ENCODE measurements at regions not wholly inside any gene's neighbourhood (a gene's known extent, or its start where the extent isn't known, plus 50 kb on each side); places are given as distances from the start of the nearest gene placed in this dataset.

GRCh38 chr4:138292321-138292720 is 50.2 kb upstream of the SLC7A11 start:
- no peak overlapping the region for H3K4me2 ChIP-seq (ENCODE audit: low read depth, low read length, poor library complexity, severe bottlenecking)
- H3K9ac ChIP-seq (ENCODE audit: low read depth, low read length, poor library complexity, severe bottlenecking) = no peak overlapping the region
- no peaks in the 10 kb centered on the region for H3K4me1 ChIP-seq (ENCODE audit: insufficient read depth, low read length, poor library complexity, severe bottlenecking)
- H3K4me3 ChIP-seq (ENCODE audit: low read length, poor library complexity, severe bottlenecking) = no peak overlapping the region
- H3F3A ChIP-seq (ENCODE audit: low read depth) = no peaks in the 10 kb centered on the region
- H3K36me3 ChIP-seq (ENCODE audit: insufficient read depth, low read length) = no peaks in the 10 kb centered on the region
- no peaks in the 10 kb centered on the region for H3K9me2 ChIP-seq (replicated peaks; ENCODE audit: low read depth, low read length)
- no peaks in the 10 kb centered on the region for H3K79me2 ChIP-seq (ENCODE audit: insufficient read depth, low read length)
- no peaks in the 10 kb centered on the region for H4K20me1 ChIP-seq (ENCODE audit: insufficient read depth, low read length, poor library complexity, severe bottlenecking)
- H3K9me3 ChIP-seq (ENCODE audit: insufficient read depth, low read depth, low read length) = no peaks in the 10 kb centered on the region
- H3K27me3 ChIP-seq (ENCODE audit: insufficient read depth, low read length, poor library complexity, severe bottlenecking) = no peaks in the 10 kb centered on the region
- TF ChIP-seq CTCF (conservative IDR thresholded peaks at IDR 0.05; ENCODE audit: low read length) = no peak
- no peak for TF ChIP-seq EZH2phosphoT487 (IDR thresholded peaks at IDR 0.05; ENCODE audit: borderline replicate concordance)
- H2AFZ ChIP-seq (ENCODE audit: low read length) = no peak overlapping the region
